CD4-positive, alpha-beta T cell treated with Interferon gamma for 1 hour (primary cell): ENCODE measurements at regions not wholly inside any gene's neighbourhood (a gene's known extent, or its start where the extent isn't known, plus 50 kb on each side); places are given as distances from the start of the nearest gene placed in this dataset.
"Not testable (repeated sequence)": the region's sequence is repeated elsewhere in the genome, so short reads cannot be mapped to it uniquely, and the experiment has no call there.

ENCODE experiments used
- DNase-seq: peaks from one replicate; pipeline ENCODE4 v3.0.0-alpha.2; 2020

GRCh38 chr2:37782721-37783371 is 111.4 kb upstream of the CDC42EP3 start:
- no peak for DNase-seq

- no peak for DNase-seq
Measured at GRCh38 chr2:37783545-37783944, 112.1 kb upstream of the CDC42EP3 start.

- no peak for DNase-seq
Measured at GRCh38 chr2:37784071-37784758, 112.8 kb upstream of the CDC42EP3 start.

DNA sequence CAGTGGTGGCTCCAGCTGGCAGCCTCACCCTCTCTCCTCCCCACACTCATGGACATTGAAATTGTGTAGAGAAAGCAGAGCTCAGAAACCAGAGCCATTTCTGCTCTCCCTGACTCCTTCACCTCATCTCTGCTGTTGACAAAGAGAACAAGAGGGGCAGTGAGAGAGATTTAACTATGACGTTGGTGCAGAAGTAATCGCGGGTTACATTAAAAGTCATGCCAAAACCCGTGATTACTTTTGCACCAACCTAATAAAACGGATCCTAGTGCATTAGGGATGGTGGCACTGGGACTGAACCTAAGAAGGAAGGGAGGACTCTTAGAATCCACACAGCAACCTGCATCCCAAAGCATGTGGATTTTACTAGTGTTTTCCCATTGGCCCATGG is 113.3 kb upstream of the CDC42EP3 start:
- no peak for DNase-seq

DNA sequence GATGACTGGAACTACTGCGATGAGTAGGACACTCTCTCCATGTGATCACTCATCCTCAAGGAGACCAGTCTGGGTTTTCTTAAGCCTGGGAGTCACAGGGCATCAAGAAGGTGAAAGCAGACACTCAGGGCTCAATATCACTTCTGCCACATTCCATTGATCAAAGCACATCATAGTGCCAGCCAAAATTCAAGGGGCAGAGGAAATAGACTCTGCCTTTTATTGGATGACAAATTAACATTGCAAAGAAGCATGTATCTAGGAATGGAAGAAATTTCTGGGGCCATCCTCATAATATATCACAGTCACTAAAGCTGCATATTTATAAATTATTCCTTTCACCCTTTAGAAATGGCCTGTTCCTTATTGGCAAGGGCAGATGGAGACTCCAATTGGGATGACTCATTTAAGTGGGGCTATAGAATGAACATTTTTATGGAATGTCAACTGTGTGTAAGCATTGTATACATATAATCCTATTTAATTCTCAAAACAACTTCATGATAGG is 114.8 kb upstream of the CDC42EP3 start:
- no peak for DNase-seq

DNA sequence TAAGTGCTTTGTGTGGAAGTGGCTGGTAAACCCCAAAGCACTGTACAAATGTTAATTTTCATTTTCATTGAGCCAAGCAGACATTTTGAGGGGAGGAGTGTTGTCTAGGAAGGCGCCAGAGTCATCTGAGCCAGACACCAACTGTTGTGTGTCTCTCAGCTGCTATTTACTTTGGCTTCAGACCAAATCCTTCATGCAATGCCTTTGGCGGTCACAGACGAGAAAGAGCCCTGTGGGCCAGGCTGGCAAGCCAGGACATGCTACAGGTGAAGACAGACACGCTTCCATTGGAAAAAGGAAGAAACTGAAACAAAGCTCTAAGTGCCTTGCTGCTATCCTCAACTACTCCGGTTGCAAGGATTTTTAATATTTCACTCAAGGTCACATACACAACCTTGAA is 115.4 kb upstream of the CDC42EP3 start:
- DNase-seq, result no peak

DNA sequence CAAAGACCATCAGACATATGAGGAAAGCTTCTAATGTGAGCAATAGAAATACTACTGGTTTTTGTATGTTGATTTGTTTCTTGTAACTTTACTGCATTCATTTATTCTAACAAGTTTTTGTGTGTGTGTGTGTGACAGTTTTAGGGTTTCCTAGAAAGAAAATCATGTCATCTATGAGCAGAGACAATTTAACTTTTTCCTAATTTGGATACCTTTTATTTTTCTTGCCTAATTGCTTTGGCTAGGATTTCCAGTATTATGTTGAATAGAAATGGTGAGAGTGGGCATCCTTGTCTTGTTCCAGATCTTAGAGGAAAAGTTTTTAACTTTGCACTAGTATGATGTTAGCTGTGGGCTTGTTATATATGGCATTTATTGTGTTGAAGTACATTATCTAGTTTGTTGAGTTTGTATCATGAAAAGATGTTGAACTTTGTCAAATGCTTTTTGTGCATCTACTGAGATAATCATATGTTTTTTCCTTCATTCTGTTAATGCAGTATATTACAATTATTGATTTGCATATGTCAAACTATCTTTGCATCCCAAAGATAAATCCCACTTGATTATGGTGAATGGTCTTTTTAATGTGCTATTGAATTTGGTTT is 117.3 kb upstream of the CDC42EP3 start:
- DNase-seq, result no peak

DNA sequence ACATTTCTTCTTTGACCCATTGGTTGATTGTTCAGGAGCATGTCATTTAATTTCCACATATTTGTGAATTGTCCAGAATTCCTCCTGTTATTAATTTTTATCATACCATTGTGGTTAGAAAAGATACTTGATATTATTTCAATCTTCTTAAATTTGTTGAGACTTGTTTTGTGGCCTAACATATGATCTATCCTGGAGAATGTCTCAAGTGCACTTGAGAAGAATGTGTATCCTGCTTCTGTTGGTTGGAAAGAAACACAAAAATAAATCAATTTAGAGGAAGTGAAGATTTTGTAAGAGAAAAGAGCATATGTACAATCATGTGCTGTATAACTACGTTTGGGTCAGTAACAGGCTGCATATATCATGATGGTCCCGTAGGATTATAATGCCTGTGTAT is 118.6 kb upstream of the CDC42EP3 start:
- DNase-seq, result no peak

- no peak for DNase-seq
Measured at GRCh38 chr2:37790462-37790861, 119.0 kb upstream of the CDC42EP3 start.

- DNase-seq, result no peak
Measured at GRCh38 chr2:37792366-37792765, 120.9 kb upstream of the CDC42EP3 start.

GRCh38 chr2:37793004-37793403 is 121.6 kb upstream of the CDC42EP3 start:
- DNase-seq, result no peak

DNA sequence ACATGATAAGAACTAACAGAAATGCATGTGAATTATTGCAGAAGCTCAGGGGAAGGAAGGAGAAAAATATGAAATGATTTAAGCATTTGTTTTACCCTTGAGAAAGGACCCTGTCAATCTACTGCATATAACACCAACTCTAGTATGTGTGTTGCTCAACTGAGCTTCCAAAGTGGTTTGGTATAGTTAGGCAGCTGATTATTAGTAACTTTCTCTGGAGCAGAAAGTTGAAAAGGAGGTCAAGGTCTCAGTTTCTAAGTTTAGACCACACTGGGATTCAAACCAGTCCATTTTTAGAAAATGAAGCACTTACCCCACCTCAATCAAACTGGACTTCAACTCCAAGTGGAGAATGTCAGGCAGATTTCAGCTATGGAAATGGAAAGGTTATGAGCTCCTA is 123.3 kb upstream of the CDC42EP3 start:
- no peak for DNase-seq

GRCh38 chr2:37795456-37795855 is 124.0 kb upstream of the CDC42EP3 start:
- no peak for DNase-seq

DNA sequence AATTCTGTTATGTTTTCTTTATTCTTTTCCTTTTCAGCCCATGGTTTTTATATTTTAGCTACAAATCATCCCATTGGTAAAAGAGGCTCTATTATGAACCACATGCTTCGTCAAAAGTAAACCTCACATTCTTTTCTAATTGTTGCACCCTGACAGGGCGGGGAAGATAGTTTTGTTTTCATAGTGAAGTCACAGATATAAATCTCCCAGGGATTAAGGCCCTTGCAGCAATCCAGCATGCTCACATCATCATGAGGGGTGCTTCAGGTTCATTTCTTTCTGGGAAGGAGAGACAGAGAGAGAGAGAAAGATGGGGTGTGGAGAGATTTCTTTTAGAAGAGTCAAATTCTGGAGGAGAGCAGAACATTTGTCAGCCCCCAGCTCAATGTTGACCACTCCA is 124.5 kb upstream of the CDC42EP3 start:
- DNase-seq, result no peak

- no peak for DNase-seq
Measured at GRCh38 chr2:37796481-37796880, 125.0 kb upstream of the CDC42EP3 start.

- DNase-seq, result no peak
Measured at GRCh38 chr2:37797081-37797480, 125.6 kb upstream of the CDC42EP3 start.

DNA sequence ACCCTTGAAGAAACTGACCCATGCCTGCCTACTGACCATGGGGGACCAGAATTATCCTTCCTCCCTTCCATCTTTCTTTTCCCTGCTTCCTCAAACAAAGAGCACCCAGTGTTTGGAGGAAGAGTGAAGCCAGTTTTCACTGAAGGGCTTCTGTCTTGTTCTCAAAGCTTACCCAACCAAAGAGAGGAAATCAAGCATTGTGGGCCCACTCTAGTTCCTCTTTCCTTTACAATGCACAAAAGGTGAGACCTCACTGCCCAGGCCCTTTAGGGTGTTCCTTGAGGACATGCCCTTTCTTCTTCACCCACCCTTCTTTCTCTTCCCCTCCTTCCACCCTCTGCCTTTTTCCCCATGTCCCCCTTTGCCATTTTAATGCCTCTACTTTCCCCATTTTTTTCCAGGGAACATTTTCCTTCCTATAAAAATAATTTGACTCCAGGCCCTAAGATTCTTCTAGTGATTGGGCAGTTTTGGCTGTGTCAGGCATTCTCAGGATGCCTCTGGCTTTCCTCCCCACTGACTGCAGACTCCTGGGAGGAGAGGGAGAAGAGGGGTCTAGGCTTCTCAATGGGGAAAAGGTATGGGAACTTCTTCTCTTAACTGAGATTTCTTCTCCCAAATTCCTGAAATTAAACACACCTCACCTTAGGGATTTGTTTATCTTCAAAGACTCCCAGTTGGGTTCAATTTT is 126.6 kb upstream of the RMDN2 start:
- DNase-seq, result no peak

- DNase-seq, result no peak
Measured at GRCh38 chr2:37800176-37800858, 124.8 kb upstream of the RMDN2 start.

DNA sequence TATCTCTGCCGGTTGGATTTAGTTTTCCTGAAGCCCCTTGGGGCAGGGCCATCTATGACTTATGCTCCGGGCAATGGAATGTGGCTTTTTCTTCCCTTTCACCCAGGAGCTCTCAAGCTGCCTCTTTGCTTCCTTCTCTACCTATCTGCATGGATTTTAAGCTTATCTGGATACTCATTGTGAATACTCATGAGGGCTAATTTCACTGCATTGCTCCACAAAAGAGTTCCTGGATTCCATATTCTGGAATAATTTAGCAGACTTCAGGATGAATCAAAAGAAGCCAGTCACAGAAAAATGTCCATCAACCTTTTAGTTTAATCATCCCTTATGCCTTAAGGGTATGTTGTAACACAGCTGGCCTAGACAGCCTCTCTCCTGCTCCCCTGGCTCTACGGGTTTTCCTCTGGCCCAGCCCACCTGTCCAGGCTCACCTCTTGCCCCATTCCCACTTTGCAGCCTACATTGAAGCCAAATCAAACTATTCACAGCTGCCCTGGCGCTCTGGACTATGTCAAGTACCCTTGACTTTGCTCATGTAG is 122.8 kb upstream of the RMDN2 start:
- no peak for DNase-seq

- no peak for DNase-seq
Measured at GRCh38 chr2:37802899-37803379, 122.1 kb upstream of the RMDN2 start.

DNA sequence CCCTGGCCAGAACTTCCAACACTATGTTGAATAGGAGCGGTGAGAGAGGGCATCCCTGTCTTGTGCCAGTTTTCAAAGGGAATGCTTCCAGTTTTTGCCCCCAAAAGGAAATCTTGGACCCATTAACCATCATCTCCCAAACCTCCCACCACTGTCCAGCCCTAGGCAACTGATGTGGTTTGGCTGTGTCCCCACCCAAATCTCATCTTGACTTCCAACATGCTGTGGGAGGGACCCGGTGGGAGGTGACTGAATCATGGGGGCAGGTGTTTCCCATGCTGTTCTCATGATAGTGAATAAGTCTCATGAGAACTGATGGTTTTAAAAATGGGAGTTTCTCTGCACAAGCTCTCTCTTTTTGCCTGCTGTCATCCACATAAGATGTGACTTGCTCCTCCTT is 119.1 kb upstream of the RMDN2 start:
- DNase-seq, result not testable (repeated sequence)

DNA sequence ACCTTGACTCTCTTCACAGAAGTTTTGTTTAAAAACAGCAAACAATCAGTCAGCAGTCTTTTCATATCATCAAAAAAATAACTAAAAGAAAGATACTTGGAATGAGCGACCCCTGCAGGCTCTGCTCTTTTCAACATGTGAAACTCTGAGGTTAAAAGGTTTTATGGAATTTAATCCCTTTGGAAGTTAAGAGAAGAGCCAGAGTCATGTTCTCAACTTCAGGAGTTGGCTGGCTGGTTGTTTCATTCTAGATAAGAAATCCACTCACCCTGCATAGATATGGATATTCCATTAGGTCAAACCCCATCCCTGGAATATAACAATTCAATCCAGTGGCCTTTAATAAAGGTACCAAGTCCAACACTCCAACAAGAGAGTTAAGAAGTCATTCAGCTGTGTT is 115.6 kb upstream of the RMDN2 start:
- DNase-seq, result no peak
